IPS-18c (cell line): ENCODE measurements at regions not wholly inside any gene's neighbourhood (a gene's known extent, or its start where the extent isn't known, plus 50 kb on each side); places are given as distances from the start of the nearest gene placed in this dataset.

Experiments
- H3K4me3 ChIP-seq: 2 replicates; pipeline ENCODE4 v1.7.0; 2013; ENCODE audit warnings: low read depth, mild to moderate bottlenecking, low read length, moderate library complexity; ENCODE audit not compliant: insufficient read depth
- H3K9me3 ChIP-seq: one replicate; pipeline ENCODE4 v1.6.1; 2013; ENCODE audit warnings: mild to moderate bottlenecking, low read length, moderate library complexity; ENCODE audit not compliant: control insufficient read depth, insufficient read depth

DNA sequence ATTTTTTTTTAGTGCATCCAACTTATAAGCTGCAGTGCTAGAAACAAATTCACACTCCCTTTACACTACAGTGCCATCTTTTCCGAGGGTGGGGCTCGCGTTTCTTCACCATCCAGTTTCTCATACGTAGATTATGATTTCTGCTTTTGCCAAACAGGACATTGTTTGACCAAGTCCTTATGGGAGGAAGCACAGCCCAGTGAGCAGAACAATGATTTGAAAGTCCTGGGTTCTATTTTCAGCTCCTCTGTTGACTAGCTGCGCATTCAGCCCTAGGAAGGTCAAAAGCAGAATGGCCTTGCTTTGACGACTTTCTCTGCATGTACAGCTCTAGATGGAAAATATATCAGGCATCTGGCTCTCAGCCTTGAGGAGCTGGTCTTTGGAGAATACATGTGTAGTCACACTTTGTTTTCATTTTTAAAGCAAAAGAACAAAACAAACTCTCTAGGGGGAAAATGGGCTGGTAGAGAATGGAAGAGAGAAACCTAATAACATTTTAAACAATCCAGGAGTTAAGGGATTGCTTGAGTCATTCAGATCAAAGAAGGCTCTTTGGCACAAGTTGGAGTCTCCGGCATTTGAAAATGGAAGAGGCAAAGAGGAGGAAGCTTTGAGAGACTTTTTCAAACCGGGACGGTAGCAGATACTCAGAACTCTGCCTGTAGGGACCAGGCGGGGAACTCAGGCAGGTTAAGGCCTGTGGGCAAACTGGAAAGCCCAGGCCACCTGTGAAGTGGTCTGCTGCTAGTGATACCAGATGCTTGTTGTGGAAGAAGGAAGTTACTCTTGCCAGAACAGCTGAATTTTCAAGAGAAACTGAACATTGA lies 257.3 kb upstream of the PLEKHG7 start:
- Histone ChIP-seq H3K4me3 (no peak overlapping the region), H3K9me3 (no peaks in the 10 kb centered on the region)

DNA sequence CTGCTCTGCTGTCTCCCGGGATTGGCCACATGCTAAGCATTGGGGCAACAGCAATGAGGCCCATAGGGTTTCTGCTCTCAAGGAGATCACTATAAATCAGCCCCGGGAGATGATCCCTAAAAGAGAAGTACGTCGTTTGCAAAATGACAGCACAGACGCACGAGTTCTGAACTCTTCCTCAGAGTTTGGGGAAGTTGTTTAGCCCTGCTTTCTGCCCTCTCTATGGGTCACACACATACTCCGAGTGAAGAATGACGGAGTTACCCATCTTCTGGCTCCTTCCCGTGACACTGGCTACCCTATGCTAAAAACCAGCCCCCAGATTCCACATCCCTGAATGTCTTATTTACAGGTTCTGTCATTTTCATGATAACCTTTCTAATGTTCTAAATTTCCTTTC lies 258.0 kb upstream of the PLEKHG7 start:
- Histone ChIP-seq H3K4me3 (no peak overlapping the region), H3K9me3 (no peaks in the 10 kb centered on the region)

DNA sequence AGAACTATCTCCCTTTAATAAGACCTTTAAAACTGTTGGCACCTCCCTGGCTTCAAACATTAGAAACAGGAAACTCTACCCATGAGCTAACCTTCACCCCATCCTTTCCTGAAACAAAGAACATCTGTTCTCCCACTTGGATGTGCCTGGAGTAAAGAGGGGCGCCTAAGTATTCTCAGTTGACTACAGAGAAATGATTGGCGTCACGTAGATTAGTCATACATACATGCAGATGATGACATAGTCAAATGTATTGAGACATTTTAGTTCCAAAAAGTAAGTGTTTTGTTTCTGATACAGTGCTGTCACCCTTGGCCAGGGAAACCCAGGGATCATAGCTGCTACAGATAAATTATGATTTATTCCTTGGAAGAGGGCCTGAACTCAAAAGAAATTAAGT lies 260.0 kb upstream of the PLEKHG7 start:
- H3K9me3 ChIP-seq, result no peaks in the 10 kb centered on the region
- no peak overlapping the region for H3K4me3 ChIP-seq

DNA sequence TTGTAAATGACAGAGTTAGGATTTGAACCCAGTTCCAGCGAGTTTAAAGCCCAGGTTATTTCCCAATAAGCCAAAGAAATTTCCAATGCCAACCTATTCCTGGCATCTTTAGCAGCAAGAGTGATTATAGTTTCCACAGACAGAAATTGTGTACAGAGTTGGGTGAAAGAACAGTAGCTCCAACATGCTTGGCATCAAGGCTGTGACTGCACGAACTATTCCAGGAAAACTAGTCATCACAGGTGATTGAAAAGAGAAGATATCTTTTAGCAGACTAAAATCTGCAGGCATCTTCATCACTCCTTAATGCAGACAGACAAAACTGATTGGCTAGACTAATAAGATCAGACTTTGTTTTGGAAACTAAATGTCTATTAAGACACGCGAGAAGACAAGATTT lies 262.7 kb upstream of the PLEKHG7 start:
- no peaks in the 10 kb centered on the region for H3K9me3 ChIP-seq
- no peak overlapping the region for H3K4me3 ChIP-seq

DNA sequence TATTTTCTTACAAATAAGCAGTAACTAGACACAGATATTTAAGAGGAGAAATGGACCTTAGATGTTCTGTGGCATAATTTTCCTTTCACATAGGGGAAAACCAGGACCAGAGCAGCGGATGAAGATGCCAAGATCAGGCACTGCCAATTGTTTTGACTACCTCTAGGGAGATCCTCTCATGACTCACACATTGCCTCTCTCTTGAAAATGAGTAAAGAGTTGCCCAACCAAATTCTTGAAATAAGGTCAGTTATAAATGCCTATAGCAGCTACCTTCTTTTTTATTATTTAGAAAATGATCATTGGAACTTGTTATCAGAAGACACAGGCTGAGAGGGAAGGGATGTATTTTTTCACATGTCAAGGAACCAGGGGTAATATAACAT lies 263.4 kb upstream of the PLEKHG7 start:
- Histone ChIP-seq H3K4me3 (no peak overlapping the region), H3K9me3 (no peaks in the 10 kb centered on the region)

DNA sequence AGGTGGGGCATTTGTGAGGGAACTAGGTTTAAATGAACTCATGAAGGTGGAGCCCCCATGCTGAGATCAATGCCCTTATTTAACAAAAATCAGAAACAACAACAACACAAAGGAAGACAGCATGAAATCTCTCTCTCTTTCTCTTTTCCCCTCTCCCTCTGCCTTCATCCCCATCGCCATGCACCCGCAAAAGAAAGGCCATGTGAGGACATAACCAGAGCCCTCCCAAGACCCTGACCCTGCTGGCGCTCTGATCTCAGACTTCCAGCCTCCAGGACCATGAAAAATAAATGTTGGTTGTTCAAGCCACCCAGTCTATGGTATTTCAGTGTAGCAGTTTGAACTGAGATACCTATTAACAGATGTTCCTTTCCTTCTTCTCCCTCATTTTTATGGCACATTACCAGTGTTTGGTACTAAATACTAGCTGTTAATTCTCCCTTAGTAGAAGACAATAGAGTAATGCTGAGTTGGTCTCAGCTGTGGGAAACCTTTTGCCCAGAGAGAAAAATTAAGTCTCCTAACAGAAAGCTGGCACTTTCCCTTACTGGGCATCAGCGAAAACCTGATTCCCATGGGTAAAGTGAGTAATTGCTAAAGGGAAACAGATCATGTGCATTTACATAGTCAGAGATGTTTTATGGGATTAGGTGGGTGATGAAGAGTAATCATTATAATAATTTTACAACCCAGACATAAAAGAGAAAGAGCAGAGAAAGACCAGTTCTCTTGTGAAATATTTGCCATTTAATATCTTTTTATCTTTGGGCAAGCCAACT lies 264.0 kb upstream of the PLEKHG7 start:
- H3K4me3 ChIP-seq, result no peak overlapping the region
- no peaks in the 10 kb centered on the region for H3K9me3 ChIP-seq

DNA sequence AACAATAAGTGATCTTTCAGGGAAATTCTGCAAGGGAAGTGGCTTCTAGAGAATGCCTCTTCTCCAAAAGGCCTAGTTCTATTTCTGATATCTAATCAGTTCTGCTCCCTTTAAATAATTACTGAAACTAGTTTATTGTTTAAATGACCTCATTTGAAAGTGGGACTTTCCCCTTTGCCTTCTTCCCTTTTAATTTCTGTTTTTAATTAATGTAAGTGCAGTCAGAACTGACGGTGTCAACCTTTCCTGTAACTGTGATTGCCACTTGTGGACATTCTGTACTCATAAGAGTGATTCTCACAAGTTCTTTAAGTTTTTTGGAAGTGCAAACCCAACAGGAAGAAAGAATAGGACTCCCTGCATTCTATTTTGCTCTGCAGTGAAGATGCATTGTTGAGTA lies 265.3 kb upstream of the PLEKHG7 start:
- Histone ChIP-seq H3K4me3 (no peak overlapping the region), H3K9me3 (no peaks in the 10 kb centered on the region)

DNA sequence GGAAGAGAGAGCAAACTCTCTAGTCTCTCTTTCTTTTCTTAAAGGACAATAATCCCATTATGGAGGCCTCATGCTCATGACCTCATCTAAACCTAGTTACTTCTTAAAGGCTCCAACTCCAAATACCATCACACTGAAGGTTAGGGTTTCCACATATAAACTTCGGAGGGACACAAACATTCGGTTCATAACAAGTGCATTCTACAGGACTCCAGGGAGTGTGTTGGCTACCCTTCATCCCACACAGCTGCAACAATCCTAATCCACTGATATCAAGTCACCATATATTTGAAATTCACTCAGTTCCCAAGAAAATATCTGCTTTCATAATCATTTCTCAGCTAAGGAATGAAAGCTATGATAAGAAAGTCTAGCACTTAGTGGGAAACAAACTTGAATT lies 265.9 kb upstream of the PLEKHG7 start:
- Histone ChIP-seq H3K4me3 (no peak overlapping the region), H3K9me3 (no peaks in the 10 kb centered on the region)

DNA sequence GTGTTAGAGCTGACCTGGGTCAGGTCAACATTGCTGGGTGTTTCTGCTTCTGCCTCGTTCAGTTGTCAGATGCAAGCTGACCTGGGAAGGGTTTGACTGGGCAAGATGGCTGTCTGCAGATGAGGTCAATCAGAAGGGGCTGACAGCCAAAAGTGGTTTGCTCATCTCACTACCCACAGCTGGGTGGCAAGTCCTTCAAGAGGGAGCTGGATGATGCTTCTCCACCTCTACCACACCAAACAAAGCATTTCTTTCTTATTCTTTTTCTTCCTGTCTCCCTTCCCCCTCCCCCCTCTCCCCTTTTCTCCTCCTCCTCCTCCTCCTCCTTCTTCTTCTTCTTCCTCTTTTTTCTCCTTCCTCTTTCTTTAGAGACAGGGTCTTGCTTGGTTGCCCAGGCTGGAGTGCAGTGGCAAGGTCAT lies 268.2 kb upstream of the PLEKHG7 start:
- H3K4me3 ChIP-seq, result no peak overlapping the region
- H3K9me3 ChIP-seq, result no peaks in the 10 kb centered on the region

DNA sequence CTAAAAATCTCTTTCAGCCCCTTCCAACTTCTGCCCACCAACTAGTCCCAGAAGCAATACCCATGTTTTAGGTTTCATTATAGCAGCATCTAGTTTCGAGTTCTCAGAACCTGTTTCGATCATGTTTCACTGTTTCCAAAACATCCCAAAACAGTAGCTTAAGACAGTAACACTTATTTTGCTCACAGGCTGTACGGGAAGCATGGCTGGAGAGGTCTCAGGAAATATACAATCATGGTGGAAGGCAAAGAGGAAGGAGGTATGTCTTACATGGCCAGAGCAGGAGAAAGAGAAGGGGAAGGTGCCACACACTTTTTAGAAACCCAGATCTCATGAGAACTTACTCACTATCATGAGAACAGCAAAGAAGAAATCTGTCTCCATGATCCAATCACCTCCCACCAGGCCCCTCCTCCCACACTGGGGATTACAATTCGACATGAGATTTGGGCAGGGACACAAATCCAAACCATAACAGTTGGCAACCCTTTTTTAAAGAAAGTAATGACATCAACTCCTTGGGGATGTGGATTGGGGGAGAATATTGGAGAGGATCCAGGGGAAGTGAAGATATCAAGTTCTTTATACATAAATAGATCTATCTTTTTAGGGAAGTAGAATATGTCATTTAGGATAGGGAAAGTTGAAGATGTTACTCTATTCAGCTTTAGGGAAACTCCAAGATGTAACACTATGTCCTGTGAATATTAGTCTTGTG lies 269.9 kb upstream of the PLEKHG7 start:
- Histone ChIP-seq H3K4me3 (no peak overlapping the region), H3K9me3 (no peaks in the 10 kb centered on the region)

DNA sequence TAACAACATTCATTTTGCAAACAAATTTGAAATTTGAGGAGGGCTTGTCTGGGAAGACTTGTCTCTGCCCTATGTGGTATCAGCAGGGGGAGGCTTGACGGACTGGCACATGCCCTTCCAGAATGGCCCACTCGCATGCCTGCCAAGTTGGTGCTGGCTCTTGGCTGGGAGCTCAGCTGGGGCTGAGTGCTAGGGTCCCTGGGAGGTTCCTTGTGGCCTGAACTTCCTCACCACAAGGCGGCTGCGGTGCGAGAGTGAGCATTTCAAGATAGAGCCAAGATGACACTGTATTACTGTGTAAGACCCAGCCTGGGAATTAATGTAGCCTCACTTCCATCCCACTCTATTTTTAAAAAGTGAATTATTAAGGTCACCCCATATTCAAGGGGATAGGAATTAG lies 271.6 kb upstream of the PLEKHG7 start:
- Histone ChIP-seq H3K9me3 (no peaks in the 10 kb centered on the region), H3K4me3 (no peak overlapping the region)

DNA sequence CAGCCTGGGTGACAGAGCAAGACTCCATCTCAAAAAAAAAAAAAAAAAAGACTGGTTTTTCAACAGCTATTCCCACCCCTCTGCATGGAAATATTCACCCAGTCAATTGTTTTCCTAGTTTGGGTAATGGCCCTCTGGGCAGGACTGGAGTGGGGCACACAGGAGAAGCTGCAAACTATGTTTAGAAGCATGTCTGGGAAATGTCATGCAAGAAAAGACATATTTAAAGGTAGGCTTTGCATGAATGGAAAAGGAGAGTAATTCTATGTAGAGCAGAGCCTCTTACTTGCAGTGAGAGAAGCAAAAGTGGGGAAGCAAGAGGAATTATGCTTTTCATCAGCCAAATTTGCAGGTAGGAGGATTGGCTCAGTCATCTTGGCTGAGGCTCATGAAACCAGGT lies 276.5 kb upstream of the PLEKHG7 start:
- H3K9me3 ChIP-seq, result no peaks in the 10 kb centered on the region
- no peak overlapping the region for H3K4me3 ChIP-seq

DNA sequence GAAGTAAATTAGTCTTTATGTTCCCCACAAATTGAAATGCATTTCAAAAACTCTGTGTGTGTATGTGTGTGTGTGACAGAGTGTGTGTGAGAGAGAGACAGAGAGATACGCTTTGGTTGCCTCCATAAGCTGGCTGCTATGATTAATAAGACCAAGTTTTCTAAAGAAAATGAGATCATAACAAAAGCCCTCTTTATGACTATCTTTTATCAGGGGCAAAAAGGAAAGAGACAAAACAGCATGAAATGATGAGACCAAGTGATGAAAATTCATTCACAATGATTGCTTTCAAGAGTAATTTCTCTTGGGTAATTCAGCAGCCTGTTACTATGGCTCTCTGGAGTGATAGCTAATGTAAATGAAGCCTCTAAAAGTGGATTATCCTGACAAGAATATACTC lies 277.6 kb upstream of the PLEKHG7 start:
- no peak overlapping the region for H3K4me3 ChIP-seq
- no peaks in the 10 kb centered on the region for H3K9me3 ChIP-seq

DNA sequence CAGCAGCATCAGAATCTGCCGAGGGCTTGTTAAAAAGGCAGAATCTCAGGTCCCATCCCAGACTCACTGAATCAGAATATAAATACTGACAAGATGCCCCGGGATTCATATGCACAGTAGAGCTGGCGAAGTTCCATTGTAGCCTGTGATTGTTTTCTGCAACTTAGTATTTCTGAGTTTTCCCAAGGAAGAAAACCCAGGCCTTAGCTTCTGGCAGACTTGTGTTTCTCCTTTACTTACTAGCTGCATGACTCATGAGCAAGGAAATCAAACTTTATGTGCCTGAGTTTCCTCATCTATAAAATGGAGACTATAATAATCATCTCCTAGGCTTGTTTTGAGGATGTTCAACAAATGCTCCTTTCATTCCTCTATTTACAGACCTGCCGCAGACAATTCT lies 278.5 kb upstream of the PLEKHG7 start:
- Histone ChIP-seq H3K9me3 (no peaks in the 10 kb centered on the region), H3K4me3 (no peak overlapping the region)

DNA sequence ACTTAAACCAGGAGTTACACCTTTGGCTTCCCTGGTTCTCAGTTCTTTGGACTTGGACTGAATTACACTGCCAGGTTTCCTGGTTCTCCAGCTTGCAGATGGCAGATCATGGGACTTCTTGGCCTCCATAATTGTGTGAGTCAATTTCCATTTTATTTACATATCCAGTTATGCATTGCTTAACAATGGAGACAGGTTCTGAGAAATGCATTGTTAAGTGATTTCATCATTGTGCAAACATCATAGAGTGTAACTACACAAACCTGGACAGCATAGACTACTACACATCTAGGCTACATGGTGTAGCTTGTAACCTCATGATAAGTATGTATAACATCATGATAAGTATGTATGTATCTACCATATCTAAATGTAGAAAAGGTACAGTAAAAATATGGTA lies 276.1 kb upstream of the BTG1 start:
- Histone ChIP-seq H3K9me3 (no peaks in the 10 kb centered on the region), H3K4me3 (no peak overlapping the region)

DNA sequence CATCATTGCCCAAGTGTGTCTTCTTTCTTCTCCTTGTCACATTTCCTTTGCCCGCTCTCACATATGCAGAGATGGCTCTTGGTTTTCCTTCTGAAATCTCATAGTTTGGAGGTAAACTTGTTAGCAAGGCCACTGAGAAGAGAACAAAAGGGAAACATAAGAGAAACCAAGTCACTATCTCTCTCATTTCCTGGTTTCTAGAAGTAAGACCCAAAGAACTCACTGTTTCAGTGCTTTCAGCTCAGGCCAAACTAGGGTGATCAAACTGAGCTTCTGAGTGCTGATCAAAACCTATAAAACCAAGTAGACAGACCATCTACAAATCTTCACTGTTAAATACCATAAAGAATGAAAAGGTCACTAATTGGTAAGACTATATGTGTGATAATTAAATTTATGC lies 275.4 kb upstream of the BTG1 start:
- no peak overlapping the region for H3K4me3 ChIP-seq
- H3K9me3 ChIP-seq, result no peaks in the 10 kb centered on the region

DNA sequence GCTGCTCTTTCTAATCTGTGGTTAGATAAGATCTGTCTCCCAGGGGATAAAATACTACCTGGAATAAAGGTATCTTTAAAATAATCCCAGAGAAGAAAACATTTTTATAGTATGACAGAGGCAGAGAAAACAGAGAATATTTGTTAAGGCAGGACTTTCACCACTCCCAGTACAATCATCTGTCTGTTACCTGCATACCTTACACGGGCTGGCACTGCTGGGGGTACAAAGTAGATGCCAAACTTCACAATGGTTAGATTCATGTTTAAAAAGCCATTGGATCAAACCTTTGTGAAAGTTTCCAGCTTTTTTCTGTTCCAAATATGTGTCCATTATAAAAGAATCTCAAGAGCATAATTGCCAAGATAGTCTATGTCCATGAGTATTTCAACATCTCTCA lies 273.6 kb upstream of the BTG1 start:
- Histone ChIP-seq H3K4me3 (no peak overlapping the region), H3K9me3 (no peaks in the 10 kb centered on the region)

DNA sequence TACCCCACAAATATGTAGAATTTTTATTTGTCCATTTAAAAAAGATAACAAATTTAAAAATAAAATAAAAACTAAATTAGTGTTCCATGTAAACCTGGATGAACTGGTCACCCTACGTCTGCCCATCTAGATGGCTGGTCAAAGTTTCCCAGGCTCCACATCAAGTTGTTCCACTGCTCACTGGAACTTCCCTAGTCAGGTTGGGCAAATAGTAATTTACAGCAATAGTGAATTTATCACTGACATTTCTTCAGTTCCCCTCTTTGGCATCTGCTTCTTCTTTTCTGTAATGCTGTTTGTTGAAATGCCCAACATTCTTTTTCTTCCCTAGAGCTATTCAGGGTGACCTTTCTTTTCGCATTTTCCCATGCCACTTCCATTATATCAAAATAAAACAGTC lies 272.7 kb upstream of the BTG1 start:
- H3K9me3 ChIP-seq, result no peaks in the 10 kb centered on the region

More for the DNA sequence above, 272.7 kb upstream of the BTG1 start:
- no peak overlapping the region for H3K4me3 ChIP-seq
